ENCODE measurements at regions not wholly inside any gene's neighbourhood (a gene's known extent, or its start where the extent isn't known, plus 50 kb on each side); places are given as distances from the start of the nearest gene placed in this dataset.
"Not testable (repeated sequence)": the region's sequence is repeated elsewhere in the genome, so short reads cannot be mapped to it uniquely, and the experiment has no call there.

- no peak for DNase-seq (ENCODE audit: low spot score)
- in situ Hi-C loops (cut with MboI; ENCODE audit: low sequenced_read_pairs, unreplicated experiment): no loop called here
- no peak for TF ChIP-seq CTCF (IDR thresholded peaks at IDR 0.05; ENCODE audit: borderline replicate concordance, control extremely low read depth, extremely low read depth, insufficient read depth, missing control alignments)
These were observed 346.7 kb upstream of the ANKRD30A start for GRCh38 chr10:36778651-36779050.

GRCh38 chr10:36773652-36774051 is 351.7 kb upstream of the ANKRD30A start:
- in situ Hi-C loops (cut with MboI; ENCODE audit: low sequenced_read_pairs, unreplicated experiment): no loop called here
- no peak for DNase-seq (ENCODE audit: low spot score)
- TF ChIP-seq CTCF (IDR thresholded peaks at IDR 0.05; ENCODE audit: borderline replicate concordance, control extremely low read depth, extremely low read depth, insufficient read depth, missing control alignments): no peak

GRCh38 chr10:36771725-36772124 is 353.7 kb upstream of the ANKRD30A start:
- in situ Hi-C loops (cut with MboI; ENCODE audit: low sequenced_read_pairs, unreplicated experiment): no loop called here
- DNase-seq (ENCODE audit: low spot score): no peak
- TF ChIP-seq CTCF (IDR thresholded peaks at IDR 0.05; ENCODE audit: borderline replicate concordance, control extremely low read depth, extremely low read depth, insufficient read depth, missing control alignments): no peak

- DNase-seq (ENCODE audit: low spot score); in situ Hi-C loops (cut with MboI; ENCODE audit: low sequenced_read_pairs, unreplicated experiment): not testable (repeated sequence)
These were observed 355.7 kb upstream of the ANKRD30A start for GRCh38 chr10:36769741-36770140.

- in situ Hi-C loops (cut with MboI; ENCODE audit: low sequenced_read_pairs, unreplicated experiment): no loop called here
- no peak for DNase-seq (ENCODE audit: low spot score)
- no peak for TF ChIP-seq CTCF (IDR thresholded peaks at IDR 0.05; ENCODE audit: borderline replicate concordance, control extremely low read depth, extremely low read depth, insufficient read depth, missing control alignments)
These were observed 358.5 kb upstream of the ANKRD30A start for GRCh38 chr10:36766940-36767339.

- no peak for DNase-seq (ENCODE audit: low spot score)
- TF ChIP-seq CTCF (IDR thresholded peaks at IDR 0.05; ENCODE audit: borderline replicate concordance, control extremely low read depth, extremely low read depth, insufficient read depth, missing control alignments): no peak
- in situ Hi-C loops (cut with MboI; ENCODE audit: low sequenced_read_pairs, unreplicated experiment): no loop called here
These were observed 359.0 kb upstream of the ANKRD30A start for GRCh38 chr10:36766415-36766810.

- DNase-seq (ENCODE audit: low spot score): no peak
- in situ Hi-C loops (cut with MboI; ENCODE audit: low sequenced_read_pairs, unreplicated experiment): no loop called here
- TF ChIP-seq CTCF (IDR thresholded peaks at IDR 0.05; ENCODE audit: borderline replicate concordance, control extremely low read depth, extremely low read depth, insufficient read depth, missing control alignments): no peak
These were observed 359.5 kb upstream of the ANKRD30A start for GRCh38 chr10:36765782-36766414.
